Activated naive CD8-positive, alpha-beta T cell treated with anti-CD3 and anti-CD28 coated beads, Interleukin-2, amount 10 ng/mL, durations not matched to agents 7 days and 5 days (primary cell): ENCODE measurements at regions not wholly inside any gene's neighbourhood (a gene's known extent, or its start where the extent isn't known, plus 50 kb on each side); places are given as distances from the start of the nearest gene placed in this dataset.
"Not testable (repeated sequence)": the region's sequence is repeated elsewhere in the genome, so short reads cannot be mapped to it uniquely, and the experiment has no call there.

ENCODE experiments used
- ATAC-seq: fragments of 150-1000 bp; cut with Tn5 transposase; one replicate; pipeline ENCODE4 v1.10.0; 2021; ENCODE audit warnings: low read depth, moderate library complexity
- POLR2A ChIA-PET: fragments of 350-600 bp; sonication (Branson Sonifier 250); formaldehyde crosslinking; loops from one replicate; lab custom pipeline; 2021; ENCODE audit warnings: antibody characterized with exemption; lab: Charles Lee
- DNase-seq: peaks from one replicate; pipeline ENCODE4 v3.0.0; 2021
- H3K27ac Mint-ChIP-seq: one replicate; pipeline ENCODE4 v1.8.0; 2022; ENCODE audit warnings: mild to moderate bottlenecking, mixed read lengths
- H3K27me3 Mint-ChIP-seq: one replicate; pipeline ENCODE4 v1.8.0; 2022; ENCODE audit warnings: mild to moderate bottlenecking, moderate library complexity, mixed read lengths
- H3K36me3 Mint-ChIP-seq: one replicate; pipeline ENCODE4 v1.8.0; 2021; ENCODE audit warnings: mild to moderate bottlenecking, mixed read lengths
- H3K4me1 Mint-ChIP-seq: one replicate; pipeline ENCODE4 v1.8.0; 2021; ENCODE audit warnings: mixed read lengths
- H3K4me3 Mint-ChIP-seq: one replicate; pipeline ENCODE4 v1.8.0; 2022; ENCODE audit warnings: mild to moderate bottlenecking, moderate library complexity, mixed read lengths
- H3K9me3 Mint-ChIP-seq: one replicate; pipeline ENCODE4 v1.8.0; 2021; ENCODE audit warnings: mixed read lengths

DNA sequence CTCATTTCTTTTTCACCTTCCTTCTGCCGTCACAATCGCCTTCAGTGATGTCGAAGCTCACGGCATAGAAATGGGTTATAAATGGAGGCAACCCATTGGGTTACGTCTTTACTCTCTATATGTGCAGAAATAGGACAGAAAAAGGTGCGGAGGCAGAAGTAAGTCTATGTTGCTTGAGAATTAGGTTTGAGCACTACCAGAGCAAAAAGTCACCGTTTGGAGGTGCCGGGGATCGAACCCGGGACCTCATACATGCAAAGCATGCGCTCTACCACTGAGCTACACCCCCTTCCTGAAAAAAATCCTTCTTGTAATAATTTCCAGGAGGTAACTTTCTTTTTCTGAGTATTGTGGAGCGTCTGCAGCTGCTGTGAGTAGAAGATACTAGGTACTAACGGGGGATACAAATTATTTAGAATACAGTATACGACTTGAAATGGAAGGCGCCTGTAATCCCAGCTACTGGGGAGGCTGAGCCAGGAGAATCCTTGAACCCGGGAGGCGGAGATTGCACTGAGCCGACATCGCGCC is 134.2 kb downstream of the TRIM27 start:
- DNase-seq (no peak), ATAC-seq (no peak)
- H3K9me3 Mint-ChIP-seq: peaks cover 10% of the 10 kb centered on the region
- peak overlapping the region; percentile 25 for H3K27ac Mint-ChIP-seq
- peak overlapping the region; percentile 66 for H3K4me3 Mint-ChIP-seq
- POLR2A ChIA-PET: interaction anchor here (0.6 to 0.7 kb wide), 2 partner anchors 347 to 423 kb away, joined by 3 to 4 read pairs; partner anchors contain the start of gene ZSCAN23
- peaks cover 93% of the 10 kb centered on the region for H3K27me3 Mint-ChIP-seq
- peaks cover 6% of the 10 kb centered on the region for H3K36me3 Mint-ChIP-seq
- peaks cover 20% of the 10 kb centered on the region for H3K4me1 Mint-ChIP-seq

DNA sequence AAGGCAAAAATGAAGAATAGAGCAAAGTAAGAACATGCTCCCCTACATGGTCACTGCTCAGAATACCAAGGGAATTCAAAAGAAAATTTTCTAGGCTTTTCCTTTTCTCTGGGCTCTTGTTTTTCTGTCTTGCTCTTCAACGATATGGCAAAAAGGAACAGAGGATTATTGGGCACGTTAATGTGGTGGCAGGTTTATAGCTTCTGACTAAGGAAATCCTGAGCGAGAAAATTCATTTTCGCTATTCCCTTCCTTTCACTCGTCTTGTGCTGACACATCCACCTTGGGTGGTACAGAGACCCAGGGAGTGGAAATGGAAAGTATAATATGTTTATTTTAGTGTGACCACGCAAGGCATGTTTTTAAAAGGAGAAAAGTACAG is 132.8 kb downstream of the TRIM27 start:
- POLR2A ChIA-PET: no interaction called here
- peaks cover 93% of the 10 kb centered on the region for H3K27me3 Mint-ChIP-seq
- DNase-seq (no peak), ATAC-seq (no peak)
- peaks cover 8% of the 10 kb centered on the region for H3K9me3 Mint-ChIP-seq
- peaks cover 29% of the 10 kb centered on the region for H3K4me1 Mint-ChIP-seq
- H3K4me3 Mint-ChIP-seq: no peak overlapping the region
- peaks cover 6% of the 10 kb centered on the region for H3K36me3 Mint-ChIP-seq
- H3K27ac Mint-ChIP-seq: no peak overlapping the region

- POLR2A ChIA-PET: no interaction called here
- ATAC-seq (no peak), DNase-seq (no peak)
- H3K9me3 Mint-ChIP-seq: peaks cover 3% of the 10 kb centered on the region
- H3K27me3 Mint-ChIP-seq: peaks cover 79% of the 10 kb centered on the region
- peaks cover 3% of the 10 kb centered on the region for H3K36me3 Mint-ChIP-seq
- no peak overlapping the region for H3K27ac Mint-ChIP-seq
- H3K4me1 Mint-ChIP-seq: peaks cover 30% of the 10 kb centered on the region
- peak overlapping the region; percentile 62 for H3K4me3 Mint-ChIP-seq
Measured at GRCh38 chr6:28794175-28795002, 129.4 kb downstream of the TRIM27 start.

GRCh38 chr6:28800647-28801046 is 123.1 kb downstream of the TRIM27 start:
- ATAC-seq, H3K9me3 Mint-ChIP-seq, H3K4me3 Mint-ChIP-seq, H3K27ac Mint-ChIP-seq, POLR2A ChIA-PET, H3K36me3 Mint-ChIP-seq, DNase-seq: not testable (repeated sequence)
- peaks cover 64% of the 10 kb centered on the region for H3K27me3 Mint-ChIP-seq
- peaks cover 19% of the 10 kb centered on the region for H3K4me1 Mint-ChIP-seq

DNA sequence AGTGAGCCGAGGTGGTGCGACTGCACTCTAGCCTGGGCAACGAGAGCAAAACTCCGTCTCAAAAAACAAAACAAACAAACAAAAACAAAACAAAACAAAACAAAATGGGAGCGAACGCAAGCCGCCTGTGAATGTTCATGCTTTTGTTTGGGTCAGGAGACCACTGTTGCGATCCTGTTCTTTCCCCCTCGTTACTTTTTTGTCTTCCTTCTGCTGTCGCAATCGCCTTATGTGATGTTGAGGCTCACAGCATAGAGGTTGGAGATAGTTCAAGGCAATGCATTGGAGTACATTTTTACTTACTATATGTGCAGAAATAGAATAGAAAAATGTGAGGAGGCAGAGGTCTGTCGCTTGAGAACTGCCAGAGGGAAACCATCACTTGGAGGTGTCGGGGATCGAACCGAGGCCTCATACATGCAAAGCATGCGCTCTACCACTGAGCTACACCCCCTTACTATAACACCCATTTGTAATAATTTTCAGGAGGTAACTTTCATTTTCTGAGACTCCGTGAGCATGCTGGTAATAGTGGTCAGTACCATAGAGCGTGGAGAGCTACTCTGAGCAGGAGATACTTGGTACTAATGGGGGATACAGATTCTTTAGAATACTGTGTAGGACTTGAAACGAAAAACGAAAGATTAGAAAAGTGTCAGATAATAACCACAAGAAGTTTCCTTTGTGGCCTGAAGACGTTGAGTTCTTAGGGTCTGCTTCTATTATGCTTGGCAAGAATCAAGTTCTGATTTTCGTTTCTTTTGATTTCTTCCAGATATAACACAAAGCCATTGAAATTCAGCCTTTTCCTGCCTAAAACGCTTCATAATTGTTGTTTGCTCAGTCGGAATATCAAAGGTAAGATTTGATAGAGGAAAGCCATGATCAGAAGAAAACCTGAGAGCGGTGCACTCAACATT is 121.1 kb downstream of the TRIM27 start:
- H3K27me3 Mint-ChIP-seq: peaks cover 59% of the 10 kb centered on the region
- H3K9me3 Mint-ChIP-seq: peaks cover 4% of the 10 kb centered on the region
- ATAC-seq (peak; percentile 36), DNase-seq (no peak)
- H3K27ac Mint-ChIP-seq: no peak overlapping the region
- H3K4me3 Mint-ChIP-seq: peak overlapping the region; percentile 50
- POLR2A ChIA-PET: interaction anchor here (0.6 kb wide), 1 partner anchor 26 kb away, joined by 4 read pairs; no protein-coding TSS in a partner anchor
- H3K36me3 Mint-ChIP-seq: no peaks in the 10 kb centered on the region
- peaks cover 13% of the 10 kb centered on the region for H3K4me1 Mint-ChIP-seq

DNA sequence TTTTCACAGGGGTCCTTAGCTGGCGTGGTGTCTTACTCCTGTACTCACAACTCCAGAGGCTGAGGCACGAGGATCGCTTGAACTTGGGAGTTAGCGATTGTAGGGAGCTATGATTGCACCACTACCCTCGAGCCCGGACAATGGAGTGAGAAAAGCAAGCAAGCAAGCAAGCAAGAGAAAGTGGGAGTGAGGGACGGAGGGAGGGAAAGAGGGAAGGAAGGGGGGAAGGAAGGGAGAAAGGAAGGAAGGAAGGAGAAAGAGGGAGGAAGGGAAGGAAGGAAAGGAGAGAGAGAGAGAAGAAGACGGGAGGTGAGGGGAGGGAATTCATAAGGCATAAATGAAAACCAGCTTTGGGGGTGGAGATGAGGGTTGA is 120.5 kb downstream of the TRIM27 start:
- Mint-ChIP-seq H3K9me3 (peaks cover 4% of the 10 kb centered on the region), H3K4me1 (peaks cover 16% of the 10 kb centered on the region), H3K36me3 (no peaks in the 10 kb centered on the region), H3K27ac (no peak overlapping the region), H3K4me3 (peak overlapping the region; percentile 50), H3K27me3 (peaks cover 64% of the 10 kb centered on the region)
- no peak for DNase-seq
- ATAC-seq: no peak
- POLR2A ChIA-PET: interaction anchor here (0.6 kb wide), 1 partner anchor 27 kb away, joined by 4 read pairs; no protein-coding TSS in a partner anchor

DNA sequence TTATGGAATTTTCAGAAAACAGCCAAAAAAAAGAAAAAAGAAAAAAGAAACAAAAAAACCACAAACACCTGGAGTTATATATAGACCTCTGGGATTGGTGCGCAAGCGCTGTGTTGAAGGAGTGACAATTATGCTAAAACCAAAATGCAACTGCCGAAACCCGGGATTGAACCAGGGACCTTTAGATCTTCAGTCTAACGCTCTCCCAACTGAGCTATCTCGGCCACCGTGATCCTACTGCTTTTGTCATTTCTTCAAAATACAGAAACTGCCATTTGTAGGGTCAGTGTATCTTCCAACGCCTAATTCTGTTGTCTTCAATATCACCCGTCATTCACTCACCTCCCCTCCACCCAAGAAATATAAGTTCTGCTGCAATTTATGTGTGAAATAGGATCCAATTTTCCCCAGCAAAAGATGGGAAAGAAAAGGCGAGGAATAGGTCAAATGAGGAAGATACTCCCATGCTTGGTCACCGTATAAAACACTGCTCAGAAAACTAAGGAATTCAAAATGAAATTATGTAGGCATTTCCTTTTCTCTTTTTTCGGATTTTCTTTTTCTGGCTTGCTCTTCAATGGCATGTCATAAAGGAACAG is 116.0 kb downstream of the TRIM27 start:
- peak overlapping the region; percentile 32 for H3K4me3 Mint-ChIP-seq
- DNase-seq: no peak
- H3K36me3 Mint-ChIP-seq: peaks cover 10% of the 10 kb centered on the region
- H3K27me3 Mint-ChIP-seq: peaks cover 88% of the 10 kb centered on the region
- ATAC-seq: no peak
- H3K9me3 Mint-ChIP-seq: peaks cover 15% of the 10 kb centered on the region
- H3K4me1 Mint-ChIP-seq: peaks cover 29% of the 10 kb centered on the region
- H3K27ac Mint-ChIP-seq: no peak overlapping the region
- POLR2A ChIA-PET: no interaction called here

GRCh38 chr6:28808383-28808782 is 115.4 kb downstream of the TRIM27 start:
- peak overlapping the region; percentile 32 for H3K4me3 Mint-ChIP-seq

GRCh38 chr6:28809947-28810658 is 113.7 kb downstream of the TRIM27 start:
- Mint-ChIP-seq H3K27me3 (peaks cover 93% of the 10 kb centered on the region), H3K4me1 (peaks cover 24% of the 10 kb centered on the region), H3K9me3 (peaks cover 17% of the 10 kb centered on the region), H3K27ac (peak overlapping the region; percentile 65), H3K4me3 (peak overlapping the region; percentile 52), H3K36me3 (peaks cover 12% of the 10 kb centered on the region)
- peak; percentile 47 for DNase-seq
- ATAC-seq: no peak
- POLR2A ChIA-PET: interaction anchor here (0.6 kb wide), 1 partner anchor 113 kb away, joined by 3 read pairs; no protein-coding TSS in a partner anchor

More at GRCh38 chr6:28808383-28808782, 115.4 kb downstream of the TRIM27 start:
- Mint-ChIP-seq H3K9me3 (peaks cover 15% of the 10 kb centered on the region), H3K4me1 (peaks cover 24% of the 10 kb centered on the region), H3K27me3 (peaks cover 88% of the 10 kb centered on the region), H3K27ac (peak overlapping the region; percentile 28), H3K36me3 (peaks cover 10% of the 10 kb centered on the region)
- DNase-seq (no peak), ATAC-seq (no peak)
- POLR2A ChIA-PET: no interaction called here

DNA sequence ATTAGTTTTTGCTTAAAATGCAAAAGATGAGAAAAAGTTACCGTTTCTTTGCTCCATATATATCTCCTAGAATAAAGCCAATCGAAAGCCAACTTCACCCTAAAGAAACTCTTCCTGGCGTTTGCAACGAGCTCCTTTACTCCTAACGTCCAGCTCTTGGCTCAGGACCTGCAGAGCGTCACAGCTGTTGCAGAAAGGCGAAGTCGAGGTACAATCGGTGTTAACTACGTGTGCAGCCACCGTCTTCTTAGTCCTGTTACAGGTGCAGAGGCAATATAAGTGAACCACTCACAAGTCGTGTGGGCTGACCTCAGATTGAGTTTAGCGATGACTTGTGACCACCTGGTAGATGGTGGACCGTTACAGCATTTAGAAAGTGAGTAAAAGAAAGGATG is 113.1 kb downstream of the TRIM27 start:
- H3K9me3 Mint-ChIP-seq: peaks cover 17% of the 10 kb centered on the region
- ATAC-seq (no peak), DNase-seq (no peak)
- peaks cover 24% of the 10 kb centered on the region for H3K4me1 Mint-ChIP-seq
- H3K27ac Mint-ChIP-seq: peak overlapping the region; percentile 34
- POLR2A ChIA-PET: interaction anchor here (0.6 kb wide), 1 partner anchor 112 kb away, joined by 3 read pairs; no protein-coding TSS in a partner anchor
- H3K27me3 Mint-ChIP-seq: peaks cover 95% of the 10 kb centered on the region
- H3K36me3 Mint-ChIP-seq: peaks cover 12% of the 10 kb centered on the region
- H3K4me3 Mint-ChIP-seq: peak overlapping the region; percentile 5

- Mint-ChIP-seq H3K4me3 (no peak overlapping the region), H3K36me3 (peaks cover 12% of the 10 kb centered on the region), H3K27ac (no peak overlapping the region), H3K4me1 (peaks cover 25% of the 10 kb centered on the region), H3K27me3 (peaks cover 99% of the 10 kb centered on the region), H3K9me3 (peaks cover 18% of the 10 kb centered on the region)
- DNase-seq (no peak), ATAC-seq (no peak)
- POLR2A ChIA-PET: no interaction called here
Measured at GRCh38 chr6:28811873-28812272, 111.9 kb downstream of the TRIM27 start.

GRCh38 chr6:28812778-28813569 is 110.8 kb downstream of the TRIM27 start:
- H3K36me3 Mint-ChIP-seq: peaks cover 12% of the 10 kb centered on the region
- peaks cover 100% of the 10 kb centered on the region for H3K27me3 Mint-ChIP-seq
- H3K4me1 Mint-ChIP-seq: peaks cover 29% of the 10 kb centered on the region
- H3K27ac Mint-ChIP-seq: no peak overlapping the region
- H3K9me3 Mint-ChIP-seq: peaks cover 18% of the 10 kb centered on the region
- ATAC-seq: no peak
- DNase-seq: no peak
- no peak overlapping the region for H3K4me3 Mint-ChIP-seq
- POLR2A ChIA-PET: no interaction called here
